ENCODE measurements at regions not wholly inside any gene's neighbourhood (a gene's known extent, or its start where the extent isn't known, plus 50 kb on each side); places are given as distances from the start of the nearest gene placed in this dataset.
"Not testable (repeated sequence)": the region's sequence is repeated elsewhere in the genome, so short reads cannot be mapped to it uniquely, and the experiment has no call there.

DNA sequence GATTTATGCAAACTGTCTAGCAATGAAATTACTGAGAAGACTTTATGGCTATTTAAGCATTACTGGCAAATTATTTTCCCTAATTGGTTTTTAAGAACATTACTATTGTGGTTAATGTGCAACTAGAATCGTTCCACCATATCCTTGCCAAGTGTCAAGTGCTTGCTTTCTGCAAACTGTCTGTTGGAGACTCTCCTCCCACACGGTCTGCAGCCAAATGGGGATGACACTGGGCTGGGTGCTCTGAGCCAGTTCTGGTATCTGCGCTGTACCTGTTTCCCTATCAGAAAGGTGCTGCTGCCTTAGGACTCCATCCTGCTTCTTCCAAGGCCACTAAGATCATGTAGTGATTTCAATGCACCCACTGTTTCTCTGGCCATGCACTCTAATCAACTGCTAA lies 110.4 kb downstream of the RAMP3 start:
- no peak for DNase-seq

- no peak for DNase-seq
Observed at GRCh38 chr7:45269192-45269591, 111.6 kb downstream of the RAMP3 start.

DNA sequence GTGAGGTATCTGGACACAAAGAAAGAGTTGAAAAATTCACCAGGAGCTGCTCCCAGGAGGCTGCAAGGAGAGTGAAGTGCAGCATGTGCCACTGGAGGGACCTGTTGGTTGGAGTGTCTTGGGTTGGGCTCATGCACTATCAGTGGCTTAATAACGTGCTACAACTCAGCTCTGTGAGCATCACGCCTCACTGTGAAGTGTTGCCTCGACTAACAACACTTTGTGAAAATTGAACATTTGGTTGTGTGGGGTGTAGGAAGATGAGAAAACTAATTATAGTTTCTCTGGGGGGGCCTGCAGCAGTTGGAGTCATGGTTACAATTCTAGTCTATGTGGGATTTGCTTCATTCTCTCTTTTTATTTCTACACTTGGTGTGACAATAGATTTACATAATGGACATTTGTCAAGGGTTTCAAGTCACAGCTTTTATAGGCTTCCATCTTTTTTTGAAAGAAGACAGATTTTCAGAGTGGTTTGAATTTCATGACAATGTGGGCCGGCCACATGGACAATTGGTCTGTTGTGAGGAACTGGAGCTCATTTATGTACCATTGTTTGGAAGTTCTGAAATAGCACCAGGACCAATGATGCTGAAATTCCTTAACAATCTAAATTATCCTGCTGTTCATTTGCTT lies 121.3 kb downstream of the RAMP3 start:
- no peak for DNase-seq

- not testable (repeated sequence) for DNase-seq
Observed at GRCh38 chr7:45289611-45290010, 132.0 kb downstream of the RAMP3 start.

GRCh38 chr7:45290880-45291279 lies 133.3 kb downstream of the RAMP3 start:
- no peak for DNase-seq

DNA sequence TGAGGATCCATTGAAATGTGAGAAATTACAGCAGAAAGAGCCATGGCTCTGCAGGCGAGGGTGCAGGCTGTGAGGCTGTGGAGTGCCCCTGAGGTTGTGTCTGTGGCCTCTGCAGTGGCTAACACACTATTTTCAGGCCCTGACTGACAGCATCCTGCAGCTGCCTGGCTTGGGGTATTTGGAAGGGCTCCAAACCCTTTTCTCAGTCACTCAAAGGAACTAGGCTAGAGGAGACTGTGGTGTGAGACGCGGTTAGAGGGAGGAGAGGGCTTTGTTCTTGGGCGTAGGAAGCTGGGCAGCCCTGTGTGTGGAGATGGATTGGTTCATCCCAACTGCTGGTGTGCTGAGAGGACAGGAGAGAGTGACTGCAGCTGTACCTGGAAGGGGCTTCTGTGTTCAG lies 134.9 kb downstream of the RAMP3 start:
- DNase-seq, result no peak

DNA sequence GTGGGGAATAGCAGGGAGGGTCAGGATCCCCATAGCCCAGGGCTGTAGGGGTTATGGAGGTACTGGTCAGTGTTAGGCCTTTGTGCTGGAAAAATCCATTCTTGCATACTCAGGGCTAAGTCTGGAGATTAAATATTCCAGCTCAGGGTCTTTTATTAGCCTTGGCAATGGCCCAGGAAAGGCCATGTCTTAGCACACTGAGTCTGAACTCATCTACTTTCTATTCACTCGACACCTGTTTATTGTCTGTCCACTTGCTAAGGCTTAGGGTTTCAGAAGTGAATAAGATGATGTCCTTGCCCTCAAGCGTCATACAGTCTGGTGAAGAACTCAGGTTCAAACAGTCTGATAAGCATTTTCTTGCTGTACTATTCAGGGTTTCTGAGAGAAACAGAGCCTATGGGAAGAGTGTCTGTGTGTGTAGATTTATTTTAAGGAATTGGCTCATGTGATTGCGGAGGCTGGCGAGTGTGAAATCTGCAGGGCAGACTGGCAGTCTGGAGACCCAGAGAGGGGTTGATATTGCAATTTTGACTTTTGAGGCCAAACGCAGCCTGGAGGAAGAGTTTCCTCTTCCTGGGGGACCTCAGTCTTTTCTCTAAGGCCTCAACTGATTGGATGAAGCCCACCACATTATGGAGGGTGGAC lies 135.8 kb downstream of the RAMP3 start:
- no peak for DNase-seq

GRCh38 chr7:45294559-45294958 lies 137.0 kb downstream of the RAMP3 start:
- no peak for DNase-seq

GRCh38 chr7:45295222-45295621 lies 137.6 kb downstream of the RAMP3 start:
- no peak for DNase-seq

DNA sequence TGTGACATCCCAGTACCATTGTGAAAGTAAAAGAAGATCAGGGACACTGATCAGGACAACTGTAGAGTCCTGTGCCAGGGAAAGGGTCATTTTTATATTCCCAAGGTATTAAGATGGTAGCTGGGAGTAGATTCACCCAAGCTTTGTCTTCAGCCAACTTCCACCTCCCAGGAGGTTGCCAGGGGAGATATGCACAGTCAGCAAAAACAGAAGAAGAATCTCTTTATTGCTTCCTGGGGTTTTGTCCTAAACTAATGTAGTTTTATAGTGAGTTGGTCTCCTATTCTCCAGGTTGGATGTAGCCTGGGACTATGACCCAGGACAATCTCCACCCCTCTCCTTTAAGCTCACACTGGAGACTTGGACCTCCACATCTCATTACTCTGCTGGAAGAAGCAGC lies 139.2 kb downstream of the RAMP3 start:
- DNase-seq, result no peak

- no peak for DNase-seq
Observed at GRCh38 chr7:45306752-45307305, 149.2 kb downstream of the RAMP3 start.

DNA sequence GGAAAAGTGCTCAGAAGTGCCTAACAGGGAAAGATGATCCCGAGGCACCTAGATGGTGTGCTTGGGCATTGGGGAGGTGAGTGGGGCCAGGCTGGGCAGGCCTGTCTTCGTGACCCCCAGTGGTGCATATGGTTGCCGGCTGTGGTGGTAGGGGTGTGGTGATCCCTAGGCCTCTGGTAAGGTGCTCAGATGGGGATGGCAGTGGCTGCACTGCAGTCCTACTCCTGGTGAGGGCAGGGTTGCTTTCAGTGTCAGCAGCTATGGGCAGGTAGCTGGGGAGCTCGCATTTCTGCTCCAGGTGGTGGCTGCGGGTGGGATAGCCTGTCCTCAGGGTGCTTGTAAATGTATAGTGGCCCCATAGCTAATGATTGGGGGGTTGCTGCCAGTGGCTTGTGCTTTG lies 154.0 kb downstream of the RAMP3 start:
- no peak for DNase-seq

GRCh38 chr7:45315512-45315911 lies 157.9 kb downstream of the RAMP3 start:
- not testable (repeated sequence) for DNase-seq

DNA sequence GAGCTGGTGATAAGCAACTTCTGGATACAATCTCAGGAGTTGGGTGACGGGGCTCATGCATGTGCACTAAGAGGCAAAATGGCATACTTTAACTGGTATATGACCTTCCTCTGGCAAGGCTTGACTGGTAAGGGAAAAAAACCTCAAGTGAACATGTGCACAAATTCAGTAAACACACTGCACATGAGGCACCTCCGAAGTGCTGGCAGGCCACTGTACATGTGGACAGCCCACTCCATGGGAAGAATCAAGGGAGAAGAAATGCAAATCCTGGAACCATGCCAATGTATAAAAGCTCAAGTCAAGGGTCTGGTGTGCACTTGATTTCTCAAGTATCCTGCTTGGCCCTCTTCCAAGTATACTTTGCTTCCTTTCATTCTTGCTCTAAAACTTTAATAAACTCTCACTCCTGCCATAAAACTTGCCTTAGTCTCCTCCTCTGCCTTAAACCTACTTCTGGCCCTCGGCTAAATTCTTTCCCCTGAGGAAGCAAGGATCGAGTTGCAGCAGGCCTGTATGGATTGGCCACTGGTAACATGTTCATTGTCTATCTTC lies 167.2 kb downstream of the RAMP3 start:
- DNase-seq, result no peak

DNA sequence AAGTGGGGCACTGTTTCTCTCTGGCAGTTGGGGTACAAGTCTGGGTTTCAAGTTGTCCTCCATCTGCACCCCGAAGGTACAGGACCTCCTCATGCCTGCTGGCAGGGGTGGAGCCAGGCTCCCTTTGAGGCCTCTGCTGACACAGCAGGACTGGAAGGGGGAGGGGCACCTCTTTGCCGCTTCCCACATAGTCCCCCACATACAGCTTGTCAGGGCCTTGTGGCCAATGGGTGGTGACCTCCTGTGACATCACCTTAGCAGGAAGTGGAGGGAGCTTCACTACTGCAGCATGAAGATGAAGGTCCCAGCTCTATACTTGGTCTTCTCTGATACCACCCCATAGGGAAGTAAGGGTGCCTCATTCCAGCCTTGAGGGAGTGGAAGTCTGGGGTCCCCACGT lies 167.8 kb downstream of the RAMP3 start:
- DNase-seq, result no peak

- no peak for DNase-seq
Observed at GRCh38 chr7:45328403-45328981, 170.9 kb downstream of the RAMP3 start.

DNA sequence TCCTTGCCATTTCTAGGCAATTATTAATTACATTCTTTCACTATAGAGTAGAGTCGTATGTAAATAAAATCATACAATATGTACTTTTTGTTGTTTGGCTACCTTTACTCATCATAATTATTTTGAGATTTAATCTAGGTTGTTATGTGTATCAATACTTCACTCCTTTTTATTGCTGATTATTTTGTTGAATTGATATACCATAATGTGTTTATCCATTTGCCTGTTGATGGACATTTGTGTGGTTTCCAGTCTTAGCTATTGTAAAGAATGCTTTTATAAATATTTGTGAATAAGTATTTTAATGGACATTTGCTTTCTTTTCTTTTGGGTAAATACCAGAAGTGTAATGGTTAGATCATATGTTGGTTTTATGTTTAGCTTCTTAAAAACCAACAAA lies 174.0 kb downstream of the RAMP3 start:
- no peak for DNase-seq

GRCh38 chr7:45335024-45335423 lies 177.4 kb downstream of the RAMP3 start:
- DNase-seq, result not testable (repeated sequence)

- DNase-seq, result no peak
Observed at GRCh38 chr7:45342236-45342635, 184.6 kb downstream of the RAMP3 start.

GRCh38 chr7:45343746-45344145 lies 186.2 kb downstream of the RAMP3 start:
- no peak for DNase-seq

DNA sequence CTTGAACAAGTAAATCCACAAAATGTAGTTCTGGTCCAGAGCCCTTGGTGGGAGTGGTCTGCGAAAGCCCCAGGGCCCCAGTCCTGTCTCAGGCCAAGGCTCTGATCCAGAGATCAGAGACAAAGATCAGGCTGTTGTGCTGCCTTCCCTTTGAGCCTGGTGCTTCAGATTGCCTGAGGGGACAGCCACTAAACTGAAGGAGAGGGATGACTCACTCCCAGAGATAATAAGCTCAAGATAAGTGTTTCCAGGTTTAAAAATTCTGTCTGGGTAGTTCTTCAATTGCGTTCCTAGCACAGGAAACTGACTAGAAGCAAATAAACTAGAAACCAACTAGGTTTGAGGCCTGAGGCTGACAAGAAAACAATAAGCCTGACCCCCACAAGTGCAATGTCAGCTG lies 190.2 kb downstream of the RAMP3 start:
- no peak for DNase-seq

- no peak for DNase-seq
Observed at GRCh38 chr7:45349090-45349489, 191.5 kb downstream of the RAMP3 start.

- no peak for DNase-seq
Observed at GRCh38 chr7:45350896-45351295, 193.3 kb downstream of the RAMP3 start.

DNA sequence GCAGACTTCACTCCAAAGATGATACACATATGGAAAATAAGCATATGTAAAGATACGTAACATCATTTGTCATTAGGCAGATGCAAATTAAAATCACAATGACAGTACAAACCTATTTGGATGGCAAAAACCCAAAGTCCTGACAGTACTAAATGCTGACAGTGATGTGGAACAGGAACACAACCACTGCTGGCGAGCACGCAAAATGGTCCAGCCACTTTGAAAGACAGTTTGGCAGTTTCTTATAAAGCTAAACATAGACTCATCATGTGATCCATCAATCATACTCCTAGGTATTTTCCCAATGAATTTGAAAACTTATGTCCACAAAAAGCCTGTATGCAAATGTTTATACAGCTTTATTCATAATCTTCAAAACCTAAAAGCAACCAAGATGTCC lies 200.7 kb downstream of the RAMP3 start:
- no peak for DNase-seq

Measured in suppressor macrophage treated with lipopolysaccharide for 1 hour (primary cell).